ENCODE measurements at regions not wholly inside any gene's neighbourhood (a gene's known extent, or its start where the extent isn't known, plus 50 kb on each side); places are given as distances from the start of the nearest gene placed in this dataset.

GRCh38 chr10:65143723-65144122, 1622.5 kb downstream of the REEP3 start:
- TF ChIP-seq CTCF (IDR thresholded peaks at IDR 0.05) (no peak), EZH2 (IDR thresholded peaks at IDR 0.05; ENCODE audit: borderline replicate concordance, insufficient read depth, low read depth, low read length, poor library complexity, severe bottlenecking) (no peak)

Data from B cell (primary cell).